Activated T-helper 17 cell treated with anti-CD3 and anti-CD28 coated beads, Interleukin-2, amount 50 U/mL, for 72 hours (primary cell): ENCODE measurements at regions not wholly inside any gene's neighbourhood (a gene's known extent, or its start where the extent isn't known, plus 50 kb on each side); places are given as distances from the start of the nearest gene placed in this dataset.
"Not testable (repeated sequence)": the region's sequence is repeated elsewhere in the genome, so short reads cannot be mapped to it uniquely, and the experiment has no call there.

Experiments
- ATAC-seq: fragments of 150-1000 bp; cut with Tn5 transposase; replicated peaks from 2 replicates; pipeline ENCODE4 v1.10.0; 2021; ENCODE audit warnings: mild to moderate bottlenecking, moderate library complexity
- H3K27ac Mint-ChIP-seq: one replicate; pipeline ENCODE4 v1.8.0; 2022; ENCODE audit warnings: mixed read lengths
- H3K27me3 Mint-ChIP-seq: one replicate; pipeline ENCODE4 v1.8.0; 2022; ENCODE audit warnings: mixed read lengths
- H3K36me3 Mint-ChIP-seq: one replicate; pipeline ENCODE4 v1.8.0; 2022; ENCODE audit warnings: low read depth, mild to moderate bottlenecking, mixed read lengths
- H3K4me1 Mint-ChIP-seq: one replicate; pipeline ENCODE4 v1.8.0; 2022; ENCODE audit warnings: mixed read lengths
- H3K4me3 Mint-ChIP-seq: one replicate; pipeline ENCODE4 v1.8.0; 2022; ENCODE audit warnings: mild to moderate bottlenecking, mixed read lengths
- H3K9me3 Mint-ChIP-seq: one replicate; pipeline ENCODE4 v1.8.0; 2022; ENCODE audit warnings: mixed read lengths

GRCh38 chr7:55310287-55311025 is 54.7 kb upstream of the LANCL2 start:
- Mint-ChIP-seq H3K4me3 (peak overlapping the region; percentile 55), H3K27ac (peak overlapping the region; percentile 91), H3K4me1 (peaks cover 24% of the 10 kb centered on the region), H3K9me3 (no peaks in the 10 kb centered on the region), H3K36me3 (peaks cover 6% of the 10 kb centered on the region), H3K27me3 (peaks cover 4% of the 10 kb centered on the region)
- no peak for ATAC-seq

DNA sequence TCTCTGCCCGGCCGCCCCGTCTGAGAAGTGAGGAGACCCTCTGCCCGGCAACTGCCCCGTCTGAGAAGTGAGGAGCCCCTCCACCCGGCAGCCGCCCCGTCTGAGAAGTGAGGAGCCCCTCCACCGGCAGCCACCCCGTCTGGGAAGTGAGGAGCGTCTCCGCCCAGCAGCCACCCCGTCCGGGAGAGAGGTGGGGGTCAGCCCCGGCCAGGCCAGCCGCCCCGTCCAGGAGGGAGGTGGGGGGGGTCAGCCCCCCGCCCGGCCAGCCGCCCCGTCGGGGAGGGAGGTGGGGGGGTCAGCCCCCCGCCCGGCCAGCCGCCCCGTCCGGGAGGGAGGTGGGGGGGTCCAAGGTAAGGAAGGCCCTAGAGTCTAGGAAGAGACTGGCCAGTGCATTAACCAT is 53.2 kb upstream of the LANCL2 start:
- peaks cover 24% of the 10 kb centered on the region for H3K4me1 Mint-ChIP-seq
- not testable (repeated sequence) for H3K4me3 Mint-ChIP-seq, ATAC-seq, H3K36me3 Mint-ChIP-seq, H3K27ac Mint-ChIP-seq, H3K9me3 Mint-ChIP-seq, H3K27me3 Mint-ChIP-seq

GRCh38 chr7:55313671-55314070 is 51.5 kb upstream of the LANCL2 start:
- not testable (repeated sequence) for H3K36me3 Mint-ChIP-seq, H3K27ac Mint-ChIP-seq, H3K27me3 Mint-ChIP-seq, ATAC-seq, H3K9me3 Mint-ChIP-seq, H3K4me3 Mint-ChIP-seq
- H3K4me1 Mint-ChIP-seq, result peaks cover 18% of the 10 kb centered on the region

GRCh38 chr7:55314967-55315366 is 50.2 kb upstream of the LANCL2 start:
- no peaks in the 10 kb centered on the region for H3K36me3 Mint-ChIP-seq
- peaks cover 5% of the 10 kb centered on the region for H3K4me1 Mint-ChIP-seq
- no peak overlapping the region for H3K27ac Mint-ChIP-seq
- H3K4me3 Mint-ChIP-seq, result no peak overlapping the region
- H3K9me3 Mint-ChIP-seq, result no peaks in the 10 kb centered on the region
- peaks cover 12% of the 10 kb centered on the region for H3K27me3 Mint-ChIP-seq
- no peak for ATAC-seq
